ENCODE measurements at regions not wholly inside any gene's neighbourhood (a gene's known extent, or its start where the extent isn't known, plus 50 kb on each side); places are given as distances from the start of the nearest gene placed in this dataset.

DNA sequence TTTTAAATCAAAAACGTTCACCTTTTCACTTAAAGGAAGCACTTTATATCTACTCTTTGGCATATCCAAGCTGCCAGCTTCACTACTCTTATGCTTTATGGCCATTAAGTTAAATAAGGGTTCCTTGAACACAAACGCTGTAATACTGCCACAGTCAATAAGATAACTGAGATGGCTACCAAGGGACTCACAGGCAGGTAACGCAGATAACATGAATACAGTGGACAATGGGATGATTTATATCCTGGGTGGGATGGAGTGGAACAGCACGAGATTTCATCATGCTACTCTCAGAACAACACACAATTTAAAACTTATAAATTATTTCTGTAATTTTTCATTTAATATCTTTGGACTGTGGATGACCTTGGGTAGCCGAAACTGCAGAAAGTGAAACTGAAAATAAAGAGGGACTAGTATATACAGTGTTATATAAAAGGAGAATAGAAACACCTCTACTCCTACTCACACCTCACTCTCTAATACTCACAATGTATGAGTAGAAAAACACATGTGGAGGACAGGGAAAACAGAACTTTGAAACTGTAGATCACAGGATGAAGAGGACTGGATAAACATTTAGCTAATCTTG lies 367.3 kb downstream of the C12orf50 start:
- H3K9me3 Mint-ChIP-seq (ENCODE audit: unreplicated experiment): no peaks in the 10 kb centered on the region
- no peaks in the 10 kb centered on the region for H3K36me3 Mint-ChIP-seq (ENCODE audit: insufficient read depth, unreplicated experiment)
- no peak for TF ChIP-seq CTCF (IDR thresholded peaks at IDR 0.05; ENCODE audit: unreplicated experiment)
- peaks cover 20% of the 10 kb centered on the region for H3K4me1 Mint-ChIP-seq (ENCODE audit: insufficient read depth, unreplicated experiment)
- peak overlapping the region; percentile 59 for H3K27ac Mint-ChIP-seq (ENCODE audit: low read depth, unreplicated experiment)
- ChIA-PET POLR2A (interaction anchor here (0.6 kb wide), 1 partner anchor 148 kb away, joined by 3 read pairs; no protein-coding TSS in a partner anchor), CTCF (no interaction called here)
- H3K4me3 Mint-ChIP-seq (ENCODE audit: unreplicated experiment): peak overlapping the region; percentile 57
- no peaks in the 10 kb centered on the region for H3K27me3 Mint-ChIP-seq (ENCODE audit: insufficient read depth, unreplicated experiment)
- no TSS peak for BruUV-seq (replicated peaks)
- DNase-seq (ENCODE audit: unreplicated experiment): no peak
- intact Hi-C loops (cut with micrococcal nuclease): loop anchor here (5.0 to 10.0 kb wide), 5 partner anchors 320 to 1707 kb away; no protein-coding TSS in a partner anchor

DNA sequence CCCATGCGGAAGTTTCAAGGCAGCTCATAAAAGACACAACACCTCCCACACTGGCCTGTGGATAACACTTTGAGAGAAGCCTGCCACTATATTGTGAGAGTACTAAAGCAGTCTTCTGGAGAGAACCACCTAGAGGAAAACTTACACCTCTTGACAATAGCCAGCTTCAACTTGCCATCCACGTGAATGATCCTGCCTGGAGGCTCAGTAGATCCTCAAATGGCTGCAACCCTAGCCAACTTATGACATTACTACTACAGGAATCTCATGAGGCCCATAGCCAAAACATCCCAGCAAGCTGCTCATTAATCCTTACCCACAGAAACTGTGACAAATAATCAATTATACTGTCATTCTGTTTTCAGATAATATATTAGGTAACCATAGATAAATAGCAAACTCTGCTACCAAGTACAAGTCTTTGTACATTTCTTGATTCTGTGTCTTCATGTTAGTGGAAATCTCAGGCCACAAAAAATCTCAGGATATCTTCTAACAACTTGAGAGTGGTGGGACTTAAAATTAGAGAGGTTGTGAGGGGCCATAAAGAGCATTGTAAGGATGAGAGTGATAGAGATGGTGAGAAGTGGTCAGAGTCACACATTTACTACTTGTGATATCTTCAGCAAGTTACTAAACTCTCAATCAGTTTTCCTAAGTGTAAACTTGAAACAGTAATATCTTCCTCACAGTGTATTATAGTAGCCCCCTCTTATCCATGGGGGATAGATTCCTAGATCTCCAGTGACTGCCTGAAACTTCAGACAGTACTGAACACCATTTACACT lies 368.0 kb downstream of the C12orf50 start:
- intact Hi-C loops (cut with micrococcal nuclease): loop anchor here (5.0 to 10.0 kb wide), 5 partner anchors 319 to 1706 kb away; no protein-coding TSS in a partner anchor
- ChIA-PET POLR2A (interaction anchor here (0.6 to 1.4 kb wide), 3 partner anchors 36 to 147 kb away, joined by 3 to 4 read pairs (median 3); no protein-coding TSS in a partner anchor), CTCF (no interaction called here)
- Mint-ChIP-seq H3K36me3 (ENCODE audit: insufficient read depth, unreplicated experiment) (no peaks in the 10 kb centered on the region), H3K27me3 (ENCODE audit: insufficient read depth, unreplicated experiment) (no peaks in the 10 kb centered on the region), H3K27ac (ENCODE audit: low read depth, unreplicated experiment) (peak overlapping the region; percentile 59), H3K9me3 (ENCODE audit: unreplicated experiment) (no peaks in the 10 kb centered on the region), H3K4me3 (ENCODE audit: unreplicated experiment) (peak overlapping the region; percentile 57), H3K4me1 (ENCODE audit: insufficient read depth, unreplicated experiment) (peaks cover 20% of the 10 kb centered on the region)
- no TSS peak for BruUV-seq (replicated peaks)
- no peak for TF ChIP-seq CTCF (IDR thresholded peaks at IDR 0.05; ENCODE audit: unreplicated experiment)
- DNase-seq (ENCODE audit: unreplicated experiment): no peak

DNA sequence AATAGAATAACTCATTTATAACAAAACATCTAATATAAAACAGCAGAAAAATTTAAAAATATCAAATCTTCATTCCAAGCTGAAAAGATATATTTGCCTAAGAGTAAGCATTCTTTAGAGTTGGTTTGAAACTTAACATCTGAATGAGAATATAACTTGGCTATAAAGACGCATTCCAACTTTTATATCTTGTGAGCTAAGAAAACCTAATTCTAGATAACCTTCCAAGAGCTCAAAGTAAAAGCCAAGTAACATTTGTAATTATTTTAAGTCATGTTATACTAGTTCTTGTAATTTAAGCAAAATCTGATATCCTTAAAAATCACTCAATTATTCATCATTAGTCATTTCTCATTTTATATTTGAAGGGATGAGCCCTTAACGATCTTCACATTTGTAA lies 368.9 kb downstream of the C12orf50 start:
- H3K4me1 Mint-ChIP-seq (ENCODE audit: insufficient read depth, unreplicated experiment): peaks cover 20% of the 10 kb centered on the region
- no peak for TF ChIP-seq CTCF (IDR thresholded peaks at IDR 0.05; ENCODE audit: unreplicated experiment)
- no peak overlapping the region for H3K27ac Mint-ChIP-seq (ENCODE audit: low read depth, unreplicated experiment)
- DNase-seq (ENCODE audit: unreplicated experiment): no peak
- no peak overlapping the region for H3K4me3 Mint-ChIP-seq (ENCODE audit: unreplicated experiment)
- no peaks in the 10 kb centered on the region for H3K36me3 Mint-ChIP-seq (ENCODE audit: insufficient read depth, unreplicated experiment)
- ChIA-PET POLR2A (interaction anchor here (0.5 to 1.4 kb wide), 2 partner anchors 35 to 825 kb away, joined by 3 to 4 read pairs; no protein-coding TSS in a partner anchor), CTCF (no interaction called here)
- BruUV-seq (replicated peaks): no TSS peak
- intact Hi-C loops (cut with micrococcal nuclease): loop anchor here (5.0 to 10.0 kb wide), 5 partner anchors 318 to 1705 kb away; no protein-coding TSS in a partner anchor
- H3K27me3 Mint-ChIP-seq (ENCODE audit: insufficient read depth, unreplicated experiment): no peaks in the 10 kb centered on the region
- no peaks in the 10 kb centered on the region for H3K9me3 Mint-ChIP-seq (ENCODE audit: unreplicated experiment)

DNA sequence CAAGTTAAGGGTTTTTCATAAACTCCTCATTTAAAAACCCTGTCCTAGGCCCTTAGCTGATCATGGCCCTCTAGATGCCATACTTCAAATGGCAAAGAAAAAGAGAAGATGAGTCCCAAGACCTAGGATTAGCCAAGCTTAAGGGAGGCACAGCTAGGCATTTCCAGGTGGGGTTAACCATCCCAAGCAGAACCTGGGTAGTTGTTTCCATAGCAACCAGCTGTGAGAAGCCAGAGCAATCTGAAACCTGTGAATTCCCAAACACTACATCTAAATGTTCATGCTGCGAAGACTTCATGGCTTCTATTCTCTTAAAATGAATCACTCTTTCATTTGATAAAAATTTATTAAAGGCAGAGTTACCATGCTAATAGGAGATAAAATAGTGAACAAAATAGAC lies 372.9 kb downstream of the C12orf50 start:
- Mint-ChIP-seq H3K4me1 (ENCODE audit: insufficient read depth, unreplicated experiment) (peaks cover 6% of the 10 kb centered on the region), H3K27ac (ENCODE audit: low read depth, unreplicated experiment) (no peak overlapping the region), H3K36me3 (ENCODE audit: insufficient read depth, unreplicated experiment) (no peaks in the 10 kb centered on the region), H3K9me3 (ENCODE audit: unreplicated experiment) (no peaks in the 10 kb centered on the region), H3K4me3 (ENCODE audit: unreplicated experiment) (no peak overlapping the region), H3K27me3 (ENCODE audit: insufficient read depth, unreplicated experiment) (no peaks in the 10 kb centered on the region)
- TF ChIP-seq CTCF (IDR thresholded peaks at IDR 0.05; ENCODE audit: unreplicated experiment): no peak
- intact Hi-C loops (cut with micrococcal nuclease): no loop called here
- CTCF ChIA-PET: no interaction called here
- POLR2A ChIA-PET: no interaction called here
- DNase-seq (ENCODE audit: unreplicated experiment): no peak
- no TSS peak for BruUV-seq (replicated peaks)
